ENCODE measurements at regions not wholly inside any gene's neighbourhood (a gene's known extent, or its start where the extent isn't known, plus 50 kb on each side); places are given as distances from the start of the nearest gene placed in this dataset.

DNA sequence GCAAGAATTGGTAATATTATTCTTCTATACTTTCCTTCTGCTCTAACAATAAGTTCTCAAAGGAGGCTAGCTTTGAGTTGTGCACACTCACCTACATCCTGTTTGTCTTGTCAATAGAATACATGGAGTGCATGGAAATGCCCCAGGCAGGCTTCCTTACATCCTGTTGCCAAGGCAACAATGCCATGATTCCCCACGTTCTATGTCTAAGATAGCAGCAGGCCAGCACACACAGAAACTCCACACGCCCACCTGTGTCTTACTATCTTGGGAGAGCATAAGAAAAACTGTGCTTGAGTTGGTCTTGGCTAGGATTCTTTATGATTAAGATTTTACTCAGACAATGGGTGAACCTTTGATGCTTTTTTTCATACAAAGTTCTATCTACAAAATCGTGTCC is 379.2 kb downstream of the AASDHPPT start:
- TF ChIP-seq EZH2 (IDR thresholded peaks at IDR 0.05; ENCODE audit: borderline replicate concordance, low read depth, low read length, severe bottlenecking): no peak
- TF ChIP-seq FOS (IDR thresholded peaks at IDR 0.05; ENCODE audit: borderline replicate concordance, insufficient read depth, low read length): no peak
- TF ChIP-seq, protein P1, sequence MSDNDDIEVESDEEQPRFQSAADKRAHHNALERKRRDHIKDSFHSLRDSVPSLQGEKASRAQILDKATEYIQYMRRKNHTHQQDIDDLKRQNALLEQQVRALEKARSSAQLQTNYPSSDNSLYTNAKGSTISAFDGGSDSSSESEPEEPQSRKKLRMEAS (IDR thresholded peaks at IDR 0.05; ENCODE audit: insufficient read depth, insufficient read length): no peak
- no peak for TF ChIP-seq GATA2 (IDR thresholded peaks at IDR 0.05; ENCODE audit: insufficient read depth, insufficient read length, low read depth, low read length)
- TF ChIP-seq, protein P2, sequence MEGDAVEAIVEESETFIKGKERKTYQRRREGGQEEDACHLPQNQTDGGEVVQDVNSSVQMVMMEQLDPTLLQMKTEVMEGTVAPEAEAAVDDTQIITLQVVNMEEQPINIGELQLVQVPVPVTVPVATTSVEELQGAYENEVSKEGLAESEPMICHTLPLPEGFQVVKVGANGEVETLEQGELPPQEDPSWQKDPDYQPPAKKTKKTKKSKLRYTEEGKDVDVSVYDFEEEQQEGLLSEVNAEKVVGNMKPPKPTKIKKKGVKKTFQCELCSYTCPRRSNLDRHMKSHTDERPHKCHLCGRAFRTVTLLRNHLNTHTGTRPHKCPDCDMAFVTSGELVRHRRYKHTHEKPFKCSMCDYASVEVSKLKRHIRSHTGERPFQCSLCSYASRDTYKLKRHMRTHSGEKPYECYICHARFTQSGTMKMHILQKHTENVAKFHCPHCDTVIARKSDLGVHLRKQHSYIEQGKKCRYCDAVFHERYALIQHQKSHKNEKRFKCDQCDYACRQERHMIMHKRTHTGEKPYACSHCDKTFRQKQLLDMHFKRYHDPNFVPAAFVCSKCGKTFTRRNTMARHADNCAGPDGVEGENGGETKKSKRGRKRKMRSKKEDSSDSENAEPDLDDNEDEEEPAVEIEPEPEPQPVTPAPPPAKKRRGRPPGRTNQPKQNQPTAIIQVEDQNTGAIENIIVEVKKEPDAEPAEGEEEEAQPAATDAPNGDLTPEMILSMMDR (IDR thresholded peaks at IDR 0.05; ENCODE audit: extremely low read depth in 1 of 2, insufficient read depth in 1 of 2, low read depth in 1 of 2, low read length in 2 of 2): no peak
- no peak for TF ChIP-seq POLR2A (IDR thresholded peaks at IDR 0.05; ENCODE audit: low read depth, low read length)
- no peak for TF ChIP-seq POLR2AphosphoS5 (IDR thresholded peaks at IDR 0.05; ENCODE audit: insufficient read depth, low read depth, low read length)
- TF ChIP-seq MYC (IDR thresholded peaks at IDR 0.05; ENCODE audit: low read depth, low read length): no peak
- no peak for TF ChIP-seq JUN (IDR thresholded peaks at IDR 0.05; ENCODE audit: borderline replicate concordance, insufficient read depth, insufficient read length, low read depth)
- no peaks in the 10 kb centered on the region for H3K4me1 ChIP-seq (ENCODE audit: control insufficient read depth, extremely low read depth, insufficient read depth, low read length)
- dilution Hi-C loops (cut with MboI; ENCODE audit: extremely low pct_ligation_motif_present, low sequenced_read_pairs): no loop called here
- no peak overlapping the region for H3K4me2 ChIP-seq (ENCODE audit: insufficient read depth, low read length)
- H4K20me1 ChIP-seq (replicated peaks; ENCODE audit: control insufficient read depth, extremely low read depth, insufficient read depth, low read length): no peaks in the 10 kb centered on the region
- no peaks in the 10 kb centered on the region for H3K9me1 ChIP-seq (replicated peaks; ENCODE audit: control insufficient read depth, extremely low read depth, insufficient read depth, low read length)
- no peak overlapping the region for H2AFZ ChIP-seq (ENCODE audit: low read depth, low read length)
- BruUV-seq (replicated peaks): no TSS peak
- H3K9me3 ChIP-seq (replicated peaks; ENCODE audit: control insufficient read depth, insufficient read depth, low read length): no peaks in the 10 kb centered on the region
- ChIA-PET CTCF (no interaction called here), POLR2A (no interaction called here)
- H3K36me3 ChIP-seq (ENCODE audit: control insufficient read depth in 2 of 2, extremely low read depth in 1 of 2, insufficient read depth in 2 of 2, low read length in 2 of 2): no peaks in the 10 kb centered on the region
- H3K9ac ChIP-seq (replicated peaks; ENCODE audit: extremely low read depth, insufficient read depth, low read length): no peak overlapping the region
- no peaks in the 10 kb centered on the region for H3K27me3 ChIP-seq (ENCODE audit: control insufficient read depth in 2 of 2, insufficient read depth in 2 of 2, low read length in 2 of 2)
- intact Hi-C loops (cut with micrococcal nuclease): no loop called here
- H3K4me3 ChIP-seq (replicated peaks in 1 of 3; ENCODE audit: insufficient read depth in 1 of 3, low read depth in 1 of 3, low read length in 3 of 3): no peak overlapping the region
- no peak for DNase-seq (ENCODE audit: low read depth, low spot score)
- FAIRE-seq: no peak
- no peak overlapping the region for H3K27ac ChIP-seq (ENCODE audit: insufficient read depth, low read depth, low read length)
- no peaks in the 10 kb centered on the region for H3K79me2 ChIP-seq (ENCODE audit: control insufficient read depth, insufficient read depth, low read length)

Data from endothelial cell of umbilical vein (primary cell).